ENCODE measurements at regions not wholly inside any gene's neighbourhood (a gene's known extent, or its start where the extent isn't known, plus 50 kb on each side); places are given as distances from the start of the nearest gene placed in this dataset.

GRCh38 chr1:98205291-98206017 is 284.6 kb upstream of the DPYD start:
- Histone ChIP-seq H3K4me3 (no peak overlapping the region), H3K4me1 (ENCODE audit: control insufficient read depth in 1 of 2, low read depth in 2 of 2) (no peaks in the 10 kb centered on the region), H3K36me3 (no peaks in the 10 kb centered on the region), H3K9me3 (no peaks in the 10 kb centered on the region), H3K27ac (no peak overlapping the region), H3K27me3 (replicated peaks; ENCODE audit: insufficient read depth) (no peaks in the 10 kb centered on the region)
- TF ChIP-seq CTCF (IDR thresholded peaks at IDR 0.05) = no peak
- ATAC-seq (ENCODE audit: insufficient number of reproducible peaks, low FRiP score, low read depth) = no peak
- no peak for DNase-seq (ENCODE audit: low spot score)

GRCh38 chr1:98203466-98203865 is 282.6 kb upstream of the DPYD start:
- Histone ChIP-seq H3K4me3 (no peak overlapping the region), H3K36me3 (no peaks in the 10 kb centered on the region), H3K27me3 (replicated peaks; ENCODE audit: insufficient read depth) (no peaks in the 10 kb centered on the region), H3K9me3 (no peaks in the 10 kb centered on the region), H3K27ac (no peak overlapping the region), H3K4me1 (ENCODE audit: control insufficient read depth in 1 of 2, low read depth in 2 of 2) (no peaks in the 10 kb centered on the region)
- DNase-seq (ENCODE audit: low spot score) (no peak), ATAC-seq (ENCODE audit: insufficient number of reproducible peaks, low FRiP score, low read depth) (no peak)
- no peak for TF ChIP-seq CTCF (IDR thresholded peaks at IDR 0.05)

- Histone ChIP-seq H3K27me3 (replicated peaks; ENCODE audit: insufficient read depth) (no peaks in the 10 kb centered on the region), H3K9me3 (no peaks in the 10 kb centered on the region), H3K36me3 (no peaks in the 10 kb centered on the region), H3K27ac (no peak overlapping the region), H3K4me3 (no peak overlapping the region), H3K4me1 (ENCODE audit: control insufficient read depth in 1 of 2, low read depth in 2 of 2) (no peaks in the 10 kb centered on the region)
- TF ChIP-seq CTCF (IDR thresholded peaks at IDR 0.05) = no peak
- no peak for DNase-seq (ENCODE audit: low spot score)
- ATAC-seq (ENCODE audit: insufficient number of reproducible peaks, low FRiP score, low read depth) = no peak
Observed at GRCh38 chr1:98201666-98202081, 280.8 kb upstream of the DPYD start.

GRCh38 chr1:98197356-98197755 is 276.5 kb upstream of the DPYD start:
- DNase-seq (ENCODE audit: low spot score) (no peak), ATAC-seq (ENCODE audit: insufficient number of reproducible peaks, low FRiP score, low read depth) (no peak)
- H3K27ac ChIP-seq = no peak overlapping the region
- H3K4me3 ChIP-seq = no peak overlapping the region
- TF ChIP-seq CTCF (IDR thresholded peaks at IDR 0.05) = no peak
- H3K36me3 ChIP-seq = no peaks in the 10 kb centered on the region
- no peaks in the 10 kb centered on the region for H3K4me1 ChIP-seq (ENCODE audit: control insufficient read depth in 1 of 2, low read depth in 2 of 2)
- no peaks in the 10 kb centered on the region for H3K27me3 ChIP-seq (replicated peaks; ENCODE audit: insufficient read depth)
- no peaks in the 10 kb centered on the region for H3K9me3 ChIP-seq

GRCh38 chr1:98196012-98196411 is 275.2 kb upstream of the DPYD start:
- DNase-seq (ENCODE audit: low spot score) (no peak), ATAC-seq (ENCODE audit: insufficient number of reproducible peaks, low FRiP score, low read depth) (no peak)
- no peak overlapping the region for H3K27ac ChIP-seq
- no peaks in the 10 kb centered on the region for H3K36me3 ChIP-seq
- H3K4me1 ChIP-seq (ENCODE audit: control insufficient read depth in 1 of 2, low read depth in 2 of 2) = no peaks in the 10 kb centered on the region
- no peak overlapping the region for H3K4me3 ChIP-seq
- H3K27me3 ChIP-seq (replicated peaks; ENCODE audit: insufficient read depth) = no peaks in the 10 kb centered on the region
- H3K9me3 ChIP-seq = no peaks in the 10 kb centered on the region
- TF ChIP-seq CTCF (IDR thresholded peaks at IDR 0.05) = no peak

Data from thoracic aorta (tissue), 2 donors.